GM19463 (cell line): ENCODE measurements at regions not wholly inside any gene's neighbourhood (a gene's known extent, or its start where the extent isn't known, plus 50 kb on each side); places are given as distances from the start of the nearest gene placed in this dataset.

Source experiments
- ATAC-seq: cut with Tn5 transposase; IDR thresholded peaks from one replicate; pipeline ENCODE4 v1.9.1; 2021; ENCODE audit warnings: mild to moderate bottlenecking, moderate library complexity; ENCODE audit not compliant: unreplicated experiment

- no peak for ATAC-seq
Observed at GRCh38 chr9:17019398-17019797, 115.4 kb upstream of the CNTLN start.

DNA sequence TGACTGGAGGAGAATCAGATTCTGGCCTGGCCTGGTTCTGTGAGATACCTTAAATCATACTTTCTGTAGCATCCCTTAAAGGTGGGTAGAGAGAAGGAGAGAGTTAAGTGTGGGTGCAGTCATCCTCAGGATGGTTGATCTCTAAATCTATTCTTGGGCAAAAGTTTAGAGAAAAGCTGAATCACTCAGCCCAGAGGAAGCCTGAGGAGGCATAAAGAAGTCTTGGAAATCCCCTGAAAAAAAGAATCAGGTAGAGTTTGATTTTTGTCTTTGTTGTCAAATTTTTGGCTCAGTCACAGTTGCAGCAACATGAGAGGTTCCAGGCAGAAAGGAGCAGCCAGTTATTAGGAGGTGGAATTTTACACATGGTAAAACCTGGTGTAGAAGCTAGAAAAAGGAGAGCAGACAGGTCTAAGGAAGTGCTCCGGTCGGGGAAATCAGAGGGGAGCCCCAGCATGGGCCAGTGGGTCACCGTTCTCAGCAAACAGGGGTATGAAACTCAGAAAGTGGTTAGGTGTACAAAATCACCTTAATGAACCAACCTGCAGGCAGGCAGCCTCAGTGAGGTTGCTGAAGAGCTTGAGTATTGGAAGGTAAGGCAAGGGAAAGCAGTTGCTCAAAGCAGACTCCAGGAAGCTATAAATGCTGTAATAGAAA, 116.2 kb upstream of the CNTLN start:
- ATAC-seq: no peak

DNA sequence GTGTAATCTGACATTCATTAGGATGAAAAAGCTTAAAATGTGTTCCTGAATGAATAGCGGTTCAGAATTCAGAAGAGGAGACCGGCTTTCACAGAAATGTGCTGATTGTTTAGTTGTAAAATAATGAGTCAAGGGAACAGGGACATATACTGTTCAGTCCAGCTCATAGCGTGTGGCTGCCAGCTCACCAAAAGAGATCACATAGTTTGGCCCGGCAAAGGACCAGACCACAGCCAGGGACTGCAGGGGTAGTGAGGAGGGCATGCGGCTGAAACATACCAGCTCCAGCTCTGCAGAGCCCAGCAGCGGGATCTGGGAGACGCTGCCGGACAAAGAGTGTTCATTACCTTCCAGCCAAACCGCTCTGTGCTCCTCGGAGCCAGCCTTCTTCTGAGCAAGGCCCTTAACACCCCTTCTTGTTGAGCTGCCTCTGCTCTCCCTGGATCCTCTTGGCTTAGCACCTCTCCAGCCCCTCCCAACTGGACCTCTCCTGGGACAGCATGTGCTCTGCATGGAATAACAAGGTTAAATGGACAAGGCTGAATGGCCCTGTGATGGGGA, 116.8 kb upstream of the CNTLN start:
- ATAC-seq: no peak

GRCh38 chr9:17013891-17014290, 120.9 kb upstream of the CNTLN start:
- ATAC-seq: no peak

GRCh38 chr9:17013010-17013409, 121.8 kb upstream of the CNTLN start:
- ATAC-seq: no peak

DNA sequence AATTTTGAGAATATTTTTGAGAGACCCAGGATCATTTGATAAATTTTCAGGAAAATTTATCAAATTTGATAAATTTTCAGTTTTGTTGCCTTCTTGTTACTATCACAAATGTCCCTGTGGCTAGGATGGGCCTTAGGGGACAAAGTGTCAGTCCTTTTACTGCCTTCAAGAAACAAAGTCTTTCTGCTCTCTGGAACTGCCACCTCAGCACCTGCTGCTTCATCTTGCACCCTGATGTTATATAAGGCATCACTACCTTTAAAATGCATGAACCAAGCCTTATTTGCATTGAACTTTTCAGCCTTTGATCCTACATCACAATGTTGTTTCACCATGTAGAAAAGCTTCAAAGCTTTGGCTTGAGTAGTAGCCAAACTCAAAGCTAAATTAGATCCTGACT, 123.0 kb upstream of the CNTLN start:
- ATAC-seq: no peak

DNA sequence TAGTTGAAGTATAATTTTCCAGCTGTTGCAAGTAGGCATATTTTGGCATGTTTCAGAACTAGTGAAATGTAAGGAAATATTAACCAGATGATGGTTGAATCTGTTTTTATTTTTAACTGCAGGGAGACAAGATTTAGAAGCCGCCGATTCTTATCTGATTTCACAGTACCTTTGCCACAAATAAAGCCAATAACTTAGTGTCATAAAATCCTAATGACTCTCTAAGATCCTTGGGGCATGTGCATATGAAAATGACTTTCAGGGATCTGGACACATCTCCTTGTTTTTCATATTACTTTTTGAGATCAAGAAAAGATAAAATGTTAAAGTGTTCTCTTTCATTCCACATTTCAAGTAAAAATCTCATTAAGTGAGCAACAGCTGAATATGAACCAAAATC, 125.8 kb upstream of the CNTLN start:
- no peak for ATAC-seq

DNA sequence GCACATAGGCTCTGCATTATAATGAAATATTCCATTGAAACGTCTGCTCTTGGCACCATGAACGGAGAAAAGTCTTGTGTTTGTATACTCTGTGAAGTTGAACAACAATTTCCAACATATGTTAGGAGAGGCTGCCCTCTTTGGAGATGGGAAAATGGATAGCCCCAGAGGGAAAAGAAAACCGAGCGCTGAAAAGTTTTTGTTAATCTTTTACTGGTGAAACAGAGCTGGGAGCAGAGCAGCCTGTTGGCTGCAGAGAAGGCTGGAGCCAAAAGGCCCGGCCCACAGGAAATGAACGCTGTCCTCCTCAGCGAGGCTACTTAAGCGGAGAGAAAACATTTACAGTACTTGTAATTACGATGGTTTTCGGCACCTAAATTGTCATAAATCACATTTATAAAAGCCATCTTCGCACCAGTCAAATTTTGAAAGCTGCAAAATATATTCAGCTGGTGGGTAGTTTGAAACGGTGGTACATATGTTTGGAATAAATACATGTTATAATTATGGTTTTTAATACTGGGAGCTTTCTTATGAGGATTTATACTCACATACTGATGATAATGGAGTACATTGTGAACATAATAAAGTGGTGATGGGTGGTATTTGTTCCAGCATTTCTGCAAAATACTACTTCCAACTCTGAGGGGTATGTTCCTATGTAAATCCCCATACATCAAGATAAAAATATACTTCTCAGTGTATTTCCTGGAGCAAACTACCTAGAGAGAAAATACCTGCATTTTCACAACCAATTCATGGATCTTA, 129.6 kb upstream of the CNTLN start:
- peak; percentile 85 for ATAC-seq

DNA sequence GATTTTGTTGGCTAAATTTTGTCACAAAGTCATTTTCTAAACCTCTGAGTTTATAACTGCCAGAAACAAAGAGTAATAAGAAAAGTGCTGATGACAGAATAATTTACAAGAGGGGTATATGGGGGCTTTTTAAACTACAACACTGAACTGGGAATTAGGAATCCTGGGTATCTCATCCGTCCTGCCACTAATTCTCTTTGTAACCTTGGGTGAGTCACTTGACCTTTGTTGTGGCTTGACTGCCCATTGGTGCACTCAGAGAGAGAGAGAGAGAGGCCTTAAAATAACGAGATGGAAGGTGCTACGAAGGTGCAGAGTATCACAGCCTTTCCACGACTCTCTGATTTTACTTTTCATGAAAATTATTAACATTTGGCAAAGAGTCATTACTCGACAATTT, 130.3 kb upstream of the CNTLN start:
- no peak for ATAC-seq

- ATAC-seq: no peak
Observed at GRCh38 chr9:17003576-17004240, 131.1 kb upstream of the CNTLN start.

DNA sequence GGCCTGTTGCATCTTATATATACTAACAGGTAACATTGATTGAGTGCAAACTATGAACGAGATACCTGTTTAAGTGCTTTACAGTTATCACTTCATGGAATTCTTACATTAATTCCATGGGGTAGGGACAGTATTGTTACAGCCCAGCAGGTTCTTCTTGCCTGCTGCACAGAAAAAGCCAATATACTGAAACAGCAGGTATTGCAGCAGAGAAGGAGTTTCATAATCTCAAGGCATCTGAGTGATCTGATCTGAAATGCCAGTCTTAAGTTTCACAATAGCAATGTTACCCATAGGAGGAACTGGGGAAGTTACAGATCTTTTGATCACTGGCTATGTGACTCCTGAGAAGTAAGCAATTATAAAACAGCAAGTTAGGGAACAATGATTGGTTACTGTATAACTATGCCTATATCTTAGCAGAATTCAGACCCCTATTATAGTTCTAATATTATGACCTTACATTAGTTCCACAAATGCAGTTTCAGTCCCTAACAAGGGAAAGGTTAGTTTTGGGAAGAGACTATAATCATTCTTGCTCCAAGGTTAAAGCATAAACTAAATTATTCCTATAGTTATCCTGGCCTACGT, 126.5 kb upstream of the BNC2 start:
- ATAC-seq: no peak

GRCh38 chr9:16992138-16992537, 121.7 kb upstream of the BNC2 start:
- ATAC-seq: no peak

DNA sequence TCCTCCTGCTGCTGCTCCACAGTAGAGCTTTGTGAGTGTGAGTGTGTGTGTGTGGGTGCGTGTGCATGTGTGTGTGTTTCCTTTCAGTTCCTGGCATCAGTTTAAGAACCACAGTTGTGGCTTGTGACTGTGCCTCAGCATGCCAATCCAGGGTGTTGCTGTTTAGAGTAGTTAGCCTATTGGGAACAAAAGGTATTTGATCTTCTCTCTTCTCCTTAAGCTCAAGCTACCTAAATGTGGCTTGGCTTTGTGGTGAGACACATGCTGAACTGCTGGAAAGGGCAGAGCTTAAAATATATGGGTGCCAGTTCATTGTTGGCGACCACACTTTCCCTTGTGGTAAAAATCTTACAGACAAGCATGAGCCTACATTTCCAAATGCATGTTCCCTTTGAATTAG, 116.6 kb upstream of the BNC2 start:
- ATAC-seq: no peak

DNA sequence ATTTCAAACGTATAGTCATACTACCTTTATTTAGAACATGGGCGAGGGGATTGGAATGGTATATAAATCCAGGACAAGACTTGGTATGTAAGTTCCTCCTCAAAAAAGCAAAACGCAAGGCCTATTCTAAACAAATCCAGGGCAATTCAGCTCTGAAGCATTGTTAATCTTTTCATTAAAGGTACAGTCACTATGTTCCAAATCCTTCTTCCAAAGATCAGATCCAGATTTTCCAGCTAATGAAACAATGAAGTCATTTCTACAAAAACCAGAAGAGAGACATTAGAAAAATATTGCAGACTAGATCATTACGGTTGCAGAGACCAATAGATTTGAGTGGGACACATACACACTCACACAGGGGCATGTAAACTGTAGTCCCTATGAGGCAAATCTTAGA, 116.1 kb upstream of the BNC2 start:
- ATAC-seq: no peak

GRCh38 chr9:16985559-16986348, 115.3 kb upstream of the BNC2 start:
- no peak for ATAC-seq

- ATAC-seq: no peak
Observed at GRCh38 chr9:16982780-16983310, 112.4 kb upstream of the BNC2 start.

GRCh38 chr9:16976427-16976826, 106.0 kb upstream of the BNC2 start:
- ATAC-seq: no peak

DNA sequence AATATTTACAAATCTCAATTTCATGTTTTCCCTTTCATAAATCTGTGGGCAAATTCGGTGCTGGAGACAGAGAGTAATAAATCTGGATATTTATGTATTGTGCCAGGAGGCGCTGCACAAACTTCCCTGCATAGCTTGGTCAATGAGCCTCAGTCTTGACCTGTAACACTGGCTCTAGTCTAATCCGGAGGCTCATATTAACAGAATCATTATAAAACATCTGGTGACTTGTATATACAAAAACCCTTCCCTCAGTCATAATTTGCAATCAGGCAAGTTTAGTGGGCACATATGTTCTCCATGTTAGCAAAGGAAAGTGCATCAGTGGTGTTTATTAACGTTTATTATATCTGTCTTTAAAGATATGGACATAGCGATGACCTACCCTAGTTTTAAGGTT, 104.0 kb upstream of the BNC2 start:
- ATAC-seq: no peak

- no peak for ATAC-seq
Observed at GRCh38 chr9:16970321-16970720, 99.9 kb upstream of the BNC2 start.

DNA sequence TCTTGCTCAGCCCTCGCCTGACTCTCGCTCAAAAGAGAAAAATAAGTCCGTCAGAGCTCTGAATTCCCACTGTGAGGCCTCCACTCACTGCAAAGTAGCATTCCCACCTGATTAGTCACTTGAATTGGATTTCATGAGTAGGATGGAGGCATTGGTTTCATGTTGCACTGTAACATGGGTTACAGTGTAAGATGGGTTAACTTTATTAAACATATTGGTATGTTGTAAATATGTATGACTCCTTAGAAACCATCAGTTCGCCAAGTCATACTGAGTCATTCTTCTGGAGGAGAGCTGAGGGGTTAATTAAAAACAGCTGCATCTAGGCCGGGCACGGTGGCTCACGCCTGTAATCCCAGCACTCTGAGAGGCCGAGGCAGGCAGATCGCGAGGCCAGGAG, 93.8 kb upstream of the BNC2 start:
- ATAC-seq: no peak
